DND-41 (cell line): ENCODE measurements at regions not wholly inside any gene's neighbourhood (a gene's known extent, or its start where the extent isn't known, plus 50 kb on each side); places are given as distances from the start of the nearest gene placed in this dataset.

Source experiments
- ATAC-seq: fragments of 200-7000 bp; cut with Tn5 transposase; 3 replicates; pipeline ENCODE4 v1.9.1; 2021; ENCODE audit warnings: low read depth; ENCODE audit not compliant: insufficient read depth
- DNase-seq: peaks from one replicate; pipeline ENCODE4 v3.0.0-alpha.2; 2020
- H2AFZ ChIP-seq: 2 replicates; pipeline ENCODE4 v1.6.0; 2012; ENCODE audit warnings: low read depth, low read length
- H3K27ac ChIP-seq: 2 replicates; pipeline ENCODE4 v1.5.1; 2012; ENCODE audit warnings: low read length, inconsistent platforms
- H3K27me3 ChIP-seq: fragments of 200-600 bp; sonication (generic); 2 replicates; pipeline ENCODE4 v1.6.0; 2012; ENCODE audit warnings: low read length, mild to moderate bottlenecking, inconsistent platforms; ENCODE audit not compliant: insufficient read depth, poor library complexity
- H3K36me3 ChIP-seq: 2 replicates; pipeline ENCODE4 v1.5.1; 2012; ENCODE audit warnings: low read length, inconsistent platforms; ENCODE audit not compliant: insufficient read depth
- H3K4me1 ChIP-seq: 2 replicates; pipeline ENCODE4 v1.5.1; 2012; ENCODE audit warnings: mild to moderate bottlenecking, low read length; ENCODE audit not compliant: insufficient read depth
- H3K4me2 ChIP-seq: 2 replicates; pipeline ENCODE4 v1.6.0; 2012; ENCODE audit warnings: mild to moderate bottlenecking, moderate library complexity, low read length, inconsistent platforms; ENCODE audit not compliant: insufficient read depth
- H3K4me3 ChIP-seq, 2 experiments: fragments of 200-600 bp in 1 of 2; shearing (Covaris generic) in 1 of 2; 2 replicates each; pipeline ENCODE4 v1.5.1; 2012 to 2016; ENCODE audit warnings: inconsistent platforms in 2 of 2, low read length in 2 of 2, mild to moderate bottlenecking in 2 of 2, low read depth in 1 of 2, moderate library complexity in 1 of 2
- H3K79me2 ChIP-seq: 2 replicates; pipeline ENCODE4 v1.6.0; 2012; ENCODE audit warnings: low read length, inconsistent platforms; ENCODE audit not compliant: insufficient read depth
- H3K9ac ChIP-seq: 2 replicates; pipeline ENCODE4 v1.6.0; 2012; ENCODE audit warnings: low read depth, mild to moderate bottlenecking, inconsistent platforms, low read length, moderate library complexity
- H3K9me3 ChIP-seq: 2 replicates; pipeline ENCODE4 v1.5.1; 2012; ENCODE audit warnings: low read length, moderate library complexity, mild to moderate bottlenecking, inconsistent platforms; ENCODE audit not compliant: insufficient read depth, severe bottlenecking
- H4K20me1 ChIP-seq: 2 replicates; pipeline ENCODE4 v1.6.0; 2012; ENCODE audit warnings: low read length; ENCODE audit not compliant: insufficient read depth
- CTCF ChIP-seq: IDR thresholded peaks from 2 replicates; pipeline ENCODE4 v1.5.1; 2012; ENCODE audit warnings: borderline replicate concordance, low read length, moderate library complexity, mild to moderate bottlenecking; ENCODE audit not compliant: poor library complexity, severe bottlenecking; ENCODE audit errors: extremely low read depth
- EZH2 ChIP-seq: IDR thresholded peaks from 3 replicates; pipeline ENCODE4 v1.6.1; 2012; ENCODE audit warnings: borderline replicate concordance, low read depth, mild to moderate bottlenecking, moderate library complexity, low read length, inconsistent platforms; ENCODE audit not compliant: severe bottlenecking

GRCh38 chr6:8343600-8343999 lies 91.7 kb downstream of the SLC35B3 start:
- Histone ChIP-seq H3K9ac (no peak overlapping the region), H3K4me1 (no peaks in the 10 kb centered on the region), H3K27me3 (no peaks in the 10 kb centered on the region), H4K20me1 (no peaks in the 10 kb centered on the region), H3K4me3 (no peak overlapping the region), H3K79me2 (no peaks in the 10 kb centered on the region), H3K9me3 (peaks cover 3% of the 10 kb centered on the region), H3K4me2 (no peak overlapping the region), H3K36me3 (no peaks in the 10 kb centered on the region), H2AFZ (no peak overlapping the region), H3K27ac (no peak overlapping the region)
- TF ChIP-seq EZH2, result no peak
- TF ChIP-seq CTCF, result no peak
- ATAC-seq (no peak), DNase-seq (no peak)

GRCh38 chr6:8342241-8342819 lies 93.0 kb downstream of the SLC35B3 start:
- Histone ChIP-seq H3K27ac (no peak overlapping the region), H3K9me3 (peaks cover 3% of the 10 kb centered on the region), H3K4me1 (no peaks in the 10 kb centered on the region), H4K20me1 (no peaks in the 10 kb centered on the region), H3K36me3 (no peaks in the 10 kb centered on the region), H3K27me3 (no peaks in the 10 kb centered on the region), H3K9ac (no peak overlapping the region), H3K79me2 (no peaks in the 10 kb centered on the region), H3K4me3 (no peak overlapping the region), H3K4me2 (no peak overlapping the region), H2AFZ (no peak overlapping the region)
- DNase-seq (no peak), ATAC-seq (no peak)
- no peak for TF ChIP-seq CTCF
- no peak for TF ChIP-seq EZH2

GRCh38 chr6:8337147-8337546 lies 98.2 kb downstream of the SLC35B3 start:
- H3K4me2 ChIP-seq, result no peak overlapping the region
- H3K4me1 ChIP-seq, result no peaks in the 10 kb centered on the region
- H3K27me3 ChIP-seq, result no peaks in the 10 kb centered on the region
- ATAC-seq, result no peak
- H3K9me3 ChIP-seq, result no peaks in the 10 kb centered on the region
- H4K20me1 ChIP-seq, result no peaks in the 10 kb centered on the region
- no peak overlapping the region for H2AFZ ChIP-seq
- no peaks in the 10 kb centered on the region for H3K36me3 ChIP-seq
- no peaks in the 10 kb centered on the region for H3K79me2 ChIP-seq
- TF ChIP-seq EZH2, result no peak
- TF ChIP-seq CTCF, result no peak
- H3K4me3 ChIP-seq, result no peak overlapping the region
- no peak overlapping the region for H3K27ac ChIP-seq
- DNase-seq, result no peak
- H3K9ac ChIP-seq, result no peak overlapping the region

- Histone ChIP-seq H2AFZ (no peak overlapping the region), H3K79me2 (no peaks in the 10 kb centered on the region), H3K4me1 (no peaks in the 10 kb centered on the region), H4K20me1 (no peaks in the 10 kb centered on the region), H3K36me3 (no peaks in the 10 kb centered on the region), H3K4me3 (no peak overlapping the region), H3K27me3 (no peaks in the 10 kb centered on the region), H3K27ac (no peak overlapping the region), H3K4me2 (no peak overlapping the region), H3K9ac (no peak overlapping the region), H3K9me3 (no peaks in the 10 kb centered on the region)
- no peak for DNase-seq
- no peak for TF ChIP-seq CTCF
- no peak for TF ChIP-seq EZH2
- ATAC-seq, result no peak
These were observed 98.8 kb downstream of the SLC35B3 start for GRCh38 chr6:8336406-8337057.
